Ovary (tissue), 7 donors: ENCODE measurements at regions not wholly inside any gene's neighbourhood (a gene's known extent, or its start where the extent isn't known, plus 50 kb on each side); places are given as distances from the start of the nearest gene placed in this dataset.

Experiments
- DNase-seq, 5 donors: peaks; one replicate each; pipeline ENCODE4 v3.0.0-alpha.2; 2019 to 2020
- H3K27ac ChIP-seq, 2 donors: fragments of 200-600 bp; one replicate each; pipeline versions ENCODE4 v1.5.1 to v1.8.0; 2019 to 2022
- H3K27me3 ChIP-seq: fragments of 200-600 bp; one replicate; pipeline ENCODE4 v1.8.0; 2022
- H3K36me3 ChIP-seq: fragments of 200-600 bp; sonication (generic); one replicate; pipeline ENCODE4 v1.5.1; 2019
- H3K4me1 ChIP-seq: one replicate; pipeline ENCODE4 v1.8.1; 2013; ENCODE audit warnings: mild to moderate bottlenecking, moderate library complexity; ENCODE audit not compliant: insufficient read depth
- H3K4me3 ChIP-seq: fragments of 200-600 bp; sonication (generic); one replicate; pipeline ENCODE4 v1.5.1; 2017
- H3K9me3 ChIP-seq, 2 donors: fragments of 200-600 bp in 1 of 2; sonication (generic) in 1 of 2; one replicate each; pipeline versions ENCODE4 v1.5.1 to v1.8.1; 2013 to 2019; ENCODE audit warnings: mild to moderate bottlenecking in 1 of 2, moderate library complexity in 1 of 2
- EP300 ChIP-seq: sonication (generic); formaldehyde crosslinking; IDR thresholded peaks from one replicate; pipeline ENCODE4 v1.6.1; 2017; ENCODE audit warnings: antibody characterized with exemption
- POLR2A ChIP-seq: fragments of 450-650 bp; IDR thresholded peaks from one replicate; pipeline ENCODE4 v1.6.1; 2017; ENCODE audit warnings: antibody characterized with exemption, mild to moderate bottlenecking, moderate library complexity
- WGBS, 3 donors: extraction: QIAGEN DNeasy Blood & Tissue Kit in 1 of 3; methylation state at CpG; one replicate each; pipeline versions ENCODE4 v1.1.5 to v1.1.7; 2013 to 2017; 5-methylcytosine and 5-hydroxymethylcytosine counted together
- intact Hi-C, 4 donors: fragments of 100-400 bp; cut with DNase I; formaldehyde crosslinking; loops; one replicate each; pipeline versions ENCODE4 v1.11.0 to v1.15.1; 2022 to 2023
- TF ChIP-seq, protein P1 (sequence below), 3 donors: fragments of 450-650 bp in 2 of 3; fragments of 200-600 bp in 1 of 3; IDR thresholded peaks; one replicate each; pipeline versions ENCODE4 v1.5.1 to v1.8.0; 2016 to 2022; ENCODE audit warnings: antibody characterized with exemption in 3 of 3, mild to moderate bottlenecking in 1 of 3
- donor health status: DM: no; HTN: no; CAD: no; lungs with moderate emphysema.
- donor health status: DM: no; HTN: no; CAD: no.
- donor health status: Bipolar disorder and iron deficiency.
- donor health status: DM: no; HTN: no; CAD: no.
- donor health status: DM: yes; HTN: yes; CAD: no.

DNA sequence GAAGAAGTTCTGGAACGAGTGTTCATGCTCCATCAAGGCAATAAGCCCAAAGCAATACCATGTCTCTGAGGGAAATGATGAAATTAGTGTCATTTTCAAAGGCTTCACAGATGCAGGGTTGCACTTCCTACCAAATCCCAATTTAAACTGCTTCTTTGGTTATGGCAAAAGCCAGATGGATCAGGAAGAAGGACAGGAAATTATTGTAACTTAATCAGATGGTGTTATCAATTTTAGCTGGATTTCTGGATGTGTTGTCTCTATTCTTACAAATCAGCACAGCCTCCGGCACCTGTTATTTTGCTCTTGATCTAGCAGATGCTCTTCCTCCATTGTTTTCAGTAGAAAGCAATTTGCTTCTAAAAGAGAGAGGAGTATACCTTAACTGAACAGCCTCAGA, 693.4 kb downstream of the SOCS6 start:
- intact Hi-C loops: no loop called here
- Histone ChIP-seq H3K27me3 (no peaks in the 10 kb centered on the region), H3K4me3 (no peak overlapping the region), H3K9me3 (no peaks in the 10 kb centered on the region), H3K27ac (no peak overlapping the region), H3K36me3 (no peaks in the 10 kb centered on the region), H3K4me1 (no peaks in the 10 kb centered on the region)
- no peak for DNase-seq
- 66 to 78% (median 69%) methylated on average over 2 of the region's 2 CpGs for WGBS, 3 donors
- TF ChIP-seq, protein P1, sequence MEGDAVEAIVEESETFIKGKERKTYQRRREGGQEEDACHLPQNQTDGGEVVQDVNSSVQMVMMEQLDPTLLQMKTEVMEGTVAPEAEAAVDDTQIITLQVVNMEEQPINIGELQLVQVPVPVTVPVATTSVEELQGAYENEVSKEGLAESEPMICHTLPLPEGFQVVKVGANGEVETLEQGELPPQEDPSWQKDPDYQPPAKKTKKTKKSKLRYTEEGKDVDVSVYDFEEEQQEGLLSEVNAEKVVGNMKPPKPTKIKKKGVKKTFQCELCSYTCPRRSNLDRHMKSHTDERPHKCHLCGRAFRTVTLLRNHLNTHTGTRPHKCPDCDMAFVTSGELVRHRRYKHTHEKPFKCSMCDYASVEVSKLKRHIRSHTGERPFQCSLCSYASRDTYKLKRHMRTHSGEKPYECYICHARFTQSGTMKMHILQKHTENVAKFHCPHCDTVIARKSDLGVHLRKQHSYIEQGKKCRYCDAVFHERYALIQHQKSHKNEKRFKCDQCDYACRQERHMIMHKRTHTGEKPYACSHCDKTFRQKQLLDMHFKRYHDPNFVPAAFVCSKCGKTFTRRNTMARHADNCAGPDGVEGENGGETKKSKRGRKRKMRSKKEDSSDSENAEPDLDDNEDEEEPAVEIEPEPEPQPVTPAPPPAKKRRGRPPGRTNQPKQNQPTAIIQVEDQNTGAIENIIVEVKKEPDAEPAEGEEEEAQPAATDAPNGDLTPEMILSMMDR (IDR thresholded peaks at IDR 0.05): no peak
- TF ChIP-seq EP300: no peak
- TF ChIP-seq POLR2A: no peak

DNA sequence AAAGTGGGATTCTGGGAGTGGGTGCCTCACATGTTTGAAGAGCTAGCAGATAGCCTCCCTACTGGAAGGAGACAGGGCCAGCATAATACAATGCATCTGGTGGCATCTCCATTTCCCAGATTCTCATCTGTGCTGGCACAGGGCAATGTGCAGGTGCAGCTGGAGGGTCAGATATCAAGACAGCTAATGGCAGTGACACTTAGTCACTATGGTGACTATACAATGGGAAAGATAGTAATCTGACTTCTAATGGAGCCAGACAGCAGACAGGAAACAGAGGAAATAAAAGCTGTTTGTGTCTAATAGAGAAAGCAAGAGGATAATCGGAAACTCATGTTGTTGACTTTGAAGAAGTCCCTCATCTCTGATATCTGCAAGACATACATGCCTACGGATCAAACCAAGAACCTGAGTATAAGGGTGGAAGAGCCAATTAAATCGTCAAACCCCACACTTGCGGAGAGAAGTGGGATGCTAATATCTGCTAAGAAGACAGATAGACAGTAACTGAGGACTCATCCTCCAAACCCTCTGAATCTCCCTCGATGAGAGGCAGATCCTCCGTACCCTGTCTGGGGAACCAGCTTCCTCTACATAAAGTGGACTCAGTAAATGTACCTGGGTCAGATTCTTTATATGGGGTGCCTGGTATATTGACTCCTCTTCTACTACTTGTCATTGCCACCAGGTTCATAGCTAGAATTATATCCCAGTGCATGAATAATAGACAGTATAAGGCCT, 692.7 kb downstream of the SOCS6 start:
- intact Hi-C loops: no loop called here
- TF ChIP-seq, protein P1 (IDR thresholded peaks at IDR 0.05): no peak
- TF ChIP-seq EP300 (no peak), POLR2A (no peak)
- Histone ChIP-seq H3K27me3 (no peaks in the 10 kb centered on the region), H3K4me1 (no peaks in the 10 kb centered on the region), H3K36me3 (no peaks in the 10 kb centered on the region), H3K27ac (no peak overlapping the region), H3K4me3 (no peak overlapping the region), H3K9me3 (no peaks in the 10 kb centered on the region)
- no peak for DNase-seq
- 82 to 88% (median 83%) methylated on average over 6 of the region's 6 CpGs for WGBS, 3 donors

DNA sequence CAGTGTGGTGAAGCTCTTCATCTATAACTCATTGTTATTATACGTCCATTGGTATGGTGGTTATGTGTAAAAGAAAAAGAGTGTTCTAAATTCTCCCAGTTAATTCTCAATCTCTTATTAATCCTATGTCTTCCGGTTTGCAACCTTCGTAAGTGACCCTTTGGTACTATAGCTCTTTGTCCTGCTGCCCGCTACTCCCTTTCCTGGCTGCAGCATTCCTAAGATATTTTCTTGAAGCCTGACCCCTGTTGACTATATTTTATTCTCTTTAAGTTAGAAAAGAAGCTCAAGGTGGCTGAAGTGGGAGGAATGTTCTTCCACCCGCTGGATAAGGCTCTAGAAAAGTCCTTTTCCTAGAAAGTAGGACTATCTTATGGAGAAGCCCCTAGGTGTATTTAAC, 684.8 kb downstream of the SOCS6 start:
- TF ChIP-seq POLR2A: no peak
- no peak for TF ChIP-seq EP300
- TF ChIP-seq, protein P1 (IDR thresholded peaks at IDR 0.05): no peak
- intact Hi-C loops: no loop called here

DNA sequence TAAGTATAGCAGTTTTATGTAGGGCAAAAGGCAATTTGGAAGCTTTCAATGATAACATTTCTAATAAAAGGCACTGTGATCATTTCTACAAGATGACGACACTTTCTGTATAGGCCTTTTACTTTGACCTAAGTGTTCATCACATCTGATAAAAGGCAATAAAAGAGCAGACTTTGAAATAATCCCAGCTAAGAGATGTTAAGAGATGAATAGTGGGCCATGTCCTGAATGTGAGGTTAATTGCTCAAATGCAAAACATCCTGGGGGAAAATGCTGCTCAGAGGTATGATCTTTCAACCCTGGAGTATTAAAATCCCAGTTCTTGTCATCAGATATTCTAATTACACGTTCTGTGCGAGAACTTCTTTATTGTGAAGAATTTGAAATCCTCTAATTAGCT, 677.6 kb downstream of the SOCS6 start:
- 32 to 37% (median 37%) methylated on average over 3 of the region's 3 CpGs for WGBS, 3 donors
- Histone ChIP-seq H3K27me3 (no peaks in the 10 kb centered on the region), H3K36me3 (no peaks in the 10 kb centered on the region), H3K4me1 (no peaks in the 10 kb centered on the region), H3K4me3 (no peak overlapping the region), H3K27ac (no peak overlapping the region), H3K9me3 (no peaks in the 10 kb centered on the region)
- DNase-seq: no peak
- intact Hi-C loops: no loop called here
- TF ChIP-seq EP300 (no peak), POLR2A (no peak)
- TF ChIP-seq, protein P1 (IDR thresholded peaks at IDR 0.05): no peak

More for the DNA sequence above, 684.8 kb downstream of the SOCS6 start:
- no peak for DNase-seq
- Histone ChIP-seq H3K4me1 (no peaks in the 10 kb centered on the region), H3K36me3 (no peaks in the 10 kb centered on the region), H3K4me3 (no peak overlapping the region), H3K9me3 (no peaks in the 10 kb centered on the region), H3K27ac (no peak overlapping the region), H3K27me3 (no peaks in the 10 kb centered on the region)
- 22 to 30% (median 24%) methylated on average over 5 of the region's 5 CpGs for WGBS, 3 donors
